ENCODE measurements at regions not wholly inside any gene's neighbourhood (a gene's known extent, or its start where the extent isn't known, plus 50 kb on each side); places are given as distances from the start of the nearest gene placed in this dataset.

GRCh38 chr6:148265054-148265453 is 77.6 kb upstream of the SASH1 start:
- DNase-seq: no peak

GRCh38 chr6:148269386-148269785 is 73.3 kb upstream of the SASH1 start:
- DNase-seq: no peak

- DNase-seq: no peak
Measured at GRCh38 chr6:148271711-148272439, 70.8 kb upstream of the SASH1 start.

GRCh38 chr6:148272597-148272996 is 70.0 kb upstream of the SASH1 start:
- no peak for DNase-seq

GRCh38 chr6:148273962-148274752 is 68.5 kb upstream of the SASH1 start:
- DNase-seq: no peak

- no peak for DNase-seq
Measured at GRCh38 chr6:148274809-148275208, 67.8 kb upstream of the SASH1 start.

- no peak for DNase-seq
Measured at GRCh38 chr6:148285205-148285604, 57.4 kb upstream of the SASH1 start.

- no peak for DNase-seq
Measured at GRCh38 chr6:148286563-148286962, 56.1 kb upstream of the SASH1 start.

- DNase-seq: no peak
Measured at GRCh38 chr6:148287623-148288333, 54.9 kb upstream of the SASH1 start.

GRCh38 chr6:148288541-148288940 is 54.1 kb upstream of the SASH1 start:
- DNase-seq: no peak

GRCh38 chr6:148289153-148289552 is 53.5 kb upstream of the SASH1 start:
- DNase-seq: no peak

- DNase-seq: no peak
Measured at GRCh38 chr6:148291876-148292275, 50.8 kb upstream of the SASH1 start.
